Daoy (cell line): ENCODE measurements at regions not wholly inside any gene's neighbourhood (a gene's known extent, or its start where the extent isn't known, plus 50 kb on each side); places are given as distances from the start of the nearest gene placed in this dataset.

Experiments
- DNase-seq: peaks from one replicate; pipeline ENCODE4 v3.0.0-alpha.2; 2015; ENCODE audit warnings: low read depth

GRCh38 chr9:118577121-118577520 is 792.1 kb downstream of the BRINP1 start:
- DNase-seq, result no peak

DNA sequence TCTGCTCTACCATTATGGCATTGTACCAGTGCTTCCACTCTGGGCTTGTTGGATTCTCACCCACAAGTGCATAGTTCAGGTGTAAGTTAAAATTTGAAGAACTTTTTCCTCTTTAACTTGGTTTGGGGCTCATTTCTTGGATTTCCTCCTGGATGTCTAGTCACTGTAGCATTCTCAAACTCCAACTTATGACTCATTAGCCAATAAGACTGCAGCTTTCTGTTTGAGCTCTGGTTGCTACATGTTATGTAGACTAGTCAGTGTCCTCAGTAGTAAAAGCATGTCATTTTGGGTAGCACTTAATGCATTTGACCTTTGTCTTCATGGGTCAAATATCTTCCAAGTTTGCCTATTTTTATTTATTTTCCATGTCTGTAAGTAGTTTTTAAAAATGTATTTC is 790.8 kb downstream of the BRINP1 start:
- DNase-seq, result no peak

DNA sequence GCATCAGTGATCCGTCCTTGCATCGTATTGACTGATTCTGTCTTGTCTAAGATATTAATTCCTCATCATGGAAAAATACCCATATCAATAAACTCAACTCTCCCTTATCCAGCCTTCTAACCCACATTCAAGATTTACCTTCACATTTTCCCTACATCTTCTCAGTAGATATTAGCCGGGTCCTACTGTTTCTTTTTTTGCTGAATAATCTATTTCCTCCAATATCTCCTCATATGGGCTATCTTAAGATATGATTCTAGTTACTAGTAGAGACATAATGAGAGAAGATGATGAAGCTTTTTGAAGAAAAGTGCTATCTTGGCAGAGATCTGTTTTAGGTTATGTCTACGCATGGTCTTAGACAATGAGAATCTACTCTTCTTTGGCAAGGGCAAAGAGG is 785.8 kb downstream of the BRINP1 start:
- DNase-seq, result no peak

- DNase-seq, result no peak
These were observed 782.3 kb downstream of the BRINP1 start for GRCh38 chr9:118586978-118587377.

DNA sequence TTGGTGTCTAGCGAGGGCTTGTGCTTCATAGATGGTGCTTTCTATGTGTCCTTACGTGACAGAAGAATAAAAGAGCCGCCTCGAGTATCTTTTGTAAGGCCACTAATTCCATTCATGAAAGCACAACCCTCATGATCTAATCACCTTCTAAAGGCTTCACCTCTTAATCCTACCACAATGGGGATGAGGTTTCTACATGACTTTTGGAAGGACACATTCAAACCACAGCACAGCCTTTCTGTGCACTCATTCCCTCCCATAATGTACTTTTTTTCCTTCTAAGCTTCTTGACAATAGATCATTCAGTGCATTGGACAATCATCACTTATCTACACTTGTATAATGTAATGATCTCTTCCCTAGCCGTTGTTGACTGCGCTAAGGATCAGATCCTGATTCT is 774.8 kb downstream of the BRINP1 start:
- DNase-seq, result no peak

GRCh38 chr9:118595719-118596305 is 773.4 kb downstream of the BRINP1 start:
- DNase-seq, result no peak

DNA sequence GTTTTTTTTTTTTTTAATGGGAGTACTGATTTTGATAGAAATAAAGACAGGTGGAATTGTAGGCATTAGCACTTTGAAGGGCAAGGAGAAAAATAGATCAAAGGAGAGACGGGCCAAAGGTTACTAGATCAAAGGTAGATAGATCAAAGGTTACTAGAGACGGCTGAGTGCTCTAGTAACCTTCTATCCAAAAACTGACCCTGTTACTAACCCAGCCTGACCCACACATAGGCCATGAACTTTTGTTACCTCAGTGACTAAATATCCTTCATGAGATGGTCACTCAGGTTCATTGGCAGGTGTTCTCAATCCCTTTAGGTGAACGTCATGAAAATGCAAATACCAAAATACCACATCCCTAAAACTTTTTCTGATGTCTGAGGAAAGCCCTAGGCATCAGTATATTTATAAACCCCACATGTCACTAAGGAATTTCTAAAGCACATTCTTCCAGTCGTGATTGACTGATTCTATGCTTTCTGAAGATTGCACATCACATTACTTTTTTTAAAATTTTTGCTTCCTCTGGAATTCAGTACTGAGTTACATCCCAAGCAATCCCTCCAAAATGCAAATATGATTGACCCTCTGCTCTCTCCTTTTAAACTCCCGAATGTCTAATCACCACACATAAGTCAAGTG is 772.7 kb downstream of the BRINP1 start:
- no peak for DNase-seq

- no peak for DNase-seq
These were observed 762.6 kb downstream of the BRINP1 start for GRCh38 chr9:118606668-118607067.

DNA sequence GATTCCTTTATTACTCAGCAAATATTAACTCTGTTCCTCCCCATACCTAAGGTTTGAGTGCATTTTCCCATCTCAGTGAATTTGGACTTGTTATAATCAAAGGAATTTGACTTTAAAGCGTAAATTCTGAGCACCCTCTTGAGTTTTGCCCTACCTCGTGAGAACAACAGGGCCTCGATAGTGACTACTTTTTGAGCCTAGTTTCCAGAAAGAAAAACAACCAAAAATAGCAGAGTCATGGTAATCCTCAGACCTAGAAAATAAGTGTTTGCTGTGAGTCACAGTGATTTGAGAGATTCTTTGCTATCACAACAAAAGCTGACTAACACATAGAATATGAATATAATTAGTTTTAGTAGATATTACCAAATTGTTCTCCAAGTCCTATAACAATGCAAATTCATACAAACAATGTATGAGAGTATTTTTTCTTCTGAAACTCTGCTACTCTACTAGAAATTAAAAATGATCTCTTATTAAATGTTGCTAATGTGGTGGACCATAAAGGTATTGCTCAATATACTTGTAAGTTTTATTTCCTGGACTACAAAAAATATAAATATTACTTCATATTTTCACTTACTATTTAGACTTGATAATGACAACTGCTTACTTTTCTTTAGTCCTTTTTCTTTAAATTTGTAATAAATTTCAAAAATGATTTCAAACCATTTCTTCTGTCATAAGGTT is 759.7 kb downstream of the BRINP1 start:
- no peak for DNase-seq

GRCh38 chr9:118612201-118612600 is 757.0 kb downstream of the BRINP1 start:
- no peak for DNase-seq

DNA sequence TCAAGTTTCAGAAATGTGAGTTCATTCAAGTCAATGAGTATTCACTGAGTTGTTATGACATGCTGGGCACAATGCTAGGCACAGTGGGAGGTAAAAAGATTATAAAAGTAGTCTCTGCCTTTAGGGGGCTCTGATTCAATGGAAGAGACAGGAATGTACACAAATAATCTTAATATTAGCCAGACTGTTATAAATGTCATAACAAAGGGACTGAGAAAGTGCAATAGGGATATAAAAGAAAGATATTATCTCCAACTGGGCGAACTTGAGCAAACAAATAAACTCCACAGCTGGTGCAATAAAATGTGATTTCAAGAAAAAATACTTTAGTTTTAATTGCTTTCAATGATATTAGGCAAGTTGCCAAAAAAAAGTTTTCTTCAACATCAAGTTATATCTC is 755.2 kb downstream of the BRINP1 start:
- no peak for DNase-seq

- DNase-seq, result no peak
These were observed 751.2 kb downstream of the BRINP1 start for GRCh38 chr9:118618084-118618483.

GRCh38 chr9:118618849-118619248 is 750.4 kb downstream of the BRINP1 start:
- no peak for DNase-seq

- no peak for DNase-seq
These were observed 744.6 kb downstream of the BRINP1 start for GRCh38 chr9:118624608-118625007.

DNA sequence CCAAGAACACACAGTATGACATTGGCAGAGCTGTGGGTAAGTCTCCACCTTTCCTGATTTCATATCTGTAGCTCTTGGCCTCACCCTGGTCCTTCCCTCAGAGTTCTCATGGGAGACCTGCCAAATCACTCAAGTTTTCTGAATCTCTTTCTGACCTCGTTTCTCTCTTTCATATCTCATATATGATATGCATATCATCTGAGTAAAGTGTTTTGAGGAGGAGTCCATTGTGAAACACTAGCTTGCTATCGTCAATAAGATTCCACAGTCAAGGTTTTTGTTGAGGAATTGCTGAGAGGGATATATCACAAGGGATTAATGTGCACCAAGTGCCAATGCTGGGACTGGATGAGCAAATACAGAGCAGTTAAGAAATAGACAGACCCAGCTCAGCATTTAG is 739.2 kb downstream of the BRINP1 start:
- no peak for DNase-seq

GRCh38 chr9:118630931-118631595 is 738.2 kb downstream of the BRINP1 start:
- DNase-seq, result no peak

GRCh38 chr9:118631956-118632355 is 737.3 kb downstream of the BRINP1 start:
- no peak for DNase-seq

DNA sequence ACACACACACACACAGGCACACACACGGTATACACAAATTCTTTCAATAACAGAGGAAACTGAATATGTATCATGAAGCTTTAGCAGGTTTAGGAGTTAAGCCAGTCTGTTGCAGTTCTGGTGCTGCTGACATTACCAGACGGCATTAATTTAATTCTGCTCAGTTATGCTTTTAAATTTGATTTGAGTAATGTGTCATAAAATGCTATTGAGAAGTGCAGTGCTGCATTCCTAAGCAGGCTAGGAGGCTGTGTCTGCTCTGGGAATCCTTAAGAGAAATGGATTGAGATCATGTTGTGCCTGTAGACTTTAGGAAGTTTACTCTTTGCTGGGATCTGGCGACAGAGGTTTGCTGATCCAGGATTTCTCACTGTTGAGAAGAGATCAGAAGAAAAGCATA is 733.8 kb downstream of the BRINP1 start:
- DNase-seq, result no peak

GRCh38 chr9:118637681-118638080 is 731.6 kb downstream of the BRINP1 start:
- DNase-seq, result no peak

DNA sequence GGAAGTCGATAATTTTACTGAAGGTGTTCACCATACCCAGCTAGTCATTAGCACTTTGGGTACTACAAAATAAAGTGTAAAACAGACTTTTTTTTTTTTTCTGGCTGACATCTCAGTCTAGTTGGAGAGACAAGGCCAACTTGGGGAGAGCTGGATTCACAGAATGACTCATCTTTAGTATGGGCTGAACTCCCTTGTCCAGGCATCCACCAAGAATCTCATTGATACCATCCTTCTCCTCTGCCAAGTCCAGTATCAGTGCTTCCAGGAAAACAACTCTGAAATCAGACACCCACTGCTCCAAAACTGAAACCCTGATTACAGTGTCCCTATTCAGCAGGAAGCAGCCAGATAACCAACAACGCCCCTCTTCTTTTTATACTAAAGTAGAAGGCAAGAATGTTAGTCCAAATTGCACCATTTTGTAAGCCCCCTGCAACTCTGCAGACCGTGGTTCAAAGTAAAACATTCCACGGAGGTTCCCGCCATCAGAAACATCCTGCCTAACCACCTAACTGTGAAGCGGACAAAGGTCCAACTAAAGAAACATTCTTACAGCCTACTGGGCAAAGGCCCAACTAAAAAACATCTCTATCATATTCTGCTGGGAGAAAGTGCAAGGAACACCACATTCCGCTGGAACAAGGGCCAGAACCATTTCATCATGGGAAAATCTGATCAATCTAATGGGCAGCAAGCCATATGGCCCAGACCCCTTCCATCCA is 728.2 kb downstream of the BRINP1 start:
- no peak for DNase-seq

DNA sequence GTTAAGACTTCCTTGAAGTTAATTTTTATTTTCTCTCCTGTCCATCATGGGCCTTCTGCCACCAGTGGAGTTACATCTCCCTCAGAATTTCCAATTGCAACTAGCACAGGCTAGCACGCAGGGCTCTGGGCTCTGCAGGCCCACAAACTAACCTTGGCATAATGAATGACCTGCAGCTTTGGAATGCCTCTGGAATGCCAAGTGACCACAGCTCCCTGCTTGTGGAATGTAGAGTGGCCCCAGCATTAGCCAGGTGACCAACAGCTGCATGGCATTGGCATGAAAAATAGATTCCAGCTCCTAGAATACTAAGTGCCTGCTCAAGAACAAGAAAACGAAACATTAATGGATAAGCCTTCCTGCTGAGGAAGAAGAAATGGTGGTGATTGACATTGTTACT is 726.1 kb downstream of the BRINP1 start:
- DNase-seq, result no peak

GRCh38 chr9:118644066-118644465 is 725.2 kb downstream of the BRINP1 start:
- no peak for DNase-seq
